GM19328 (cell line): ENCODE measurements at regions not wholly inside any gene's neighbourhood (a gene's known extent, or its start where the extent isn't known, plus 50 kb on each side); places are given as distances from the start of the nearest gene placed in this dataset.
"Not testable (repeated sequence)": the region's sequence is repeated elsewhere in the genome, so short reads cannot be mapped to it uniquely, and the experiment has no call there.

Experiments
- ATAC-seq: cut with Tn5 transposase; IDR thresholded peaks from one replicate; pipeline ENCODE4 v1.9.1; 2021; ENCODE audit warnings: mild to moderate bottlenecking, moderate library complexity; ENCODE audit not compliant: unreplicated experiment

DNA sequence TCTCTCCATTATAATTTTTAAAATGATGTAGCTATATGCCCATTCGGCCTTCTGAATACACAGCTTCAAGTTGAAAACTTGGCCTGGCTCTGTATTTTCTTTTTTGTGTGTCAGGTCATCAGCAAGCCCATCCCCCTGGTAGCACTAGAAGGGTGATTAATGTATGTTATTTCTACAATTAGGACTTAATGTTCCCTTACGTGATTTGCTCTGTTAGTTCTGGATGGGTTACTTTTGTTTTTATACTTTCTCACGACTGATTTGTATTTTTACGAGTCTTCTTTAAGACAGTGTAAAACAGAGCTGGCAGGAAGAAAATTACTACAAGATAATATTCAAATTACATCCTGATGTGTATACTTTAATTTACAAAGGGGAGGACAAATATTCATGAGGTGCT is 88.4 kb upstream of the RGPD4 start:
- ATAC-seq: no peak

DNA sequence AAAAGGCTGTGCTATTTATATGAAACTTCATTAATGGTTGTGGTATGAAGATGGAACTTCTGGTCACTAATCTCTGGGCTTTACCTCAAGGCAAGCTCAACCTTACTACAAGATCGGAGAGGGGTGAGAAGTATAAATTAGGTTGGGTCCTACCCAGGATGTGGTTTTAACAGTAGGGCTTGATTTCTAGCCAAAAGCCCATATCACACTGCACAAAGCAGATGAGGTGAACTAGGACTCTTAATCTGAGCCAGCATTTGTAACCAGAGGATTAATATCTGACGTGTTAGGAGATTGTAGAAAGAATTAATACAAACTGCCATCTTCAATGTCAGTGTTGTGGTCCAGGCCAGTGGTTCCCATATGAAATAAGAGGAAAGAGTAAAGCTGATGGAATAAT is 86.4 kb upstream of the RGPD4 start:
- ATAC-seq: no peak

GRCh38 chr2:107742460-107743027 is 84.1 kb upstream of the RGPD4 start:
- no peak for ATAC-seq

DNA sequence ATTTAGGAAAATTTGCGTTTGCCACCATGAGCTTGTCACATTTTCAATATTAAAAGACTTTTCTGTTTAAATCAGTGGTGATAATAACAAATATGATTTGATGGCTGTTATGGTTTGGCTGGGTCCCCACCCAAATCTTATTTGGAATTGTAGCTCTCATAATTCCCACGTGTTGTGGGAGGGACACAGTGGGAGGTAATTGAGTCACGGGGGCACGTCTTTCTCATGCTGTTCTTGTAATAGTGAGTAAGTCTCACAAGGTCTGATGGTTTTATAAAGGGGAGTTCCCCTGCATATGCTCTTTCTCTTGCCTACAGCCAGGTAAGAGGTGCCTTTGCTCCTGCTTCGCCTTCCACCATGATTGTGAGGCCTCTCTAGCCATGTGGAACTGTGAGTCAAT is 83.4 kb upstream of the RGPD4 start:
- ATAC-seq: no peak

GRCh38 chr2:107745100-107745499 is 81.6 kb upstream of the RGPD4 start:
- ATAC-seq: no peak

DNA sequence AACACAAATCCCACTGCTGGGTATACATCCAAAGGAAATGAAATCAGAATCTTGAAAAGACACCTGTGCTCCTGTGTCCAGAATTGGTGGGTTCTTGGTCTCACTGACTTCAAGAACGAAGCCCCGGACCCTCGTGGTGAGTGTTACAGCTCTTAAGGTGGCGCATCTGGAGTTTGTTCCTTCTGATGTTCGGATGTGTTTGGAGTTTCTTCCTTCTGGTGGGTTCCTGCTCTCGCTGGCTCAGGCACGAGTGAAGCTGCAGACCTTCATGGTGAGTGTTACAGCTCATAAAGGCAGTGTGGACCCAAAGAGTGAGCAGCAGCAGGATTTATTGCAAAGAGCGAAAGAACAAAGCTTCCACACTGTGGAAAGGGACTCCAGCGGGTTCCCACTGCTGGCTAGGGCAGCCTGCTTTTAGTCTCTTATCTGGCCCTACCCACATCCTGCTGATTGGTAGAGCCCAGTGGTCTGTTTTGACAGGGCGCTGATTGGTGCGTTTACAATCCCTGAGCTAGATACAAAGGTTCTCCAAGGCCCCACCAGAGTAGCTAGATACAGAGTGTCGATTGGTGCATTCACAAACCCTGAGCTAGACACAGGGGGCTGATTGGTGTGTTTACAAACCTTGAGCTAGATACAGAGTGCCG is 80.0 kb upstream of the RGPD4 start:
- not testable (repeated sequence) for ATAC-seq

DNA sequence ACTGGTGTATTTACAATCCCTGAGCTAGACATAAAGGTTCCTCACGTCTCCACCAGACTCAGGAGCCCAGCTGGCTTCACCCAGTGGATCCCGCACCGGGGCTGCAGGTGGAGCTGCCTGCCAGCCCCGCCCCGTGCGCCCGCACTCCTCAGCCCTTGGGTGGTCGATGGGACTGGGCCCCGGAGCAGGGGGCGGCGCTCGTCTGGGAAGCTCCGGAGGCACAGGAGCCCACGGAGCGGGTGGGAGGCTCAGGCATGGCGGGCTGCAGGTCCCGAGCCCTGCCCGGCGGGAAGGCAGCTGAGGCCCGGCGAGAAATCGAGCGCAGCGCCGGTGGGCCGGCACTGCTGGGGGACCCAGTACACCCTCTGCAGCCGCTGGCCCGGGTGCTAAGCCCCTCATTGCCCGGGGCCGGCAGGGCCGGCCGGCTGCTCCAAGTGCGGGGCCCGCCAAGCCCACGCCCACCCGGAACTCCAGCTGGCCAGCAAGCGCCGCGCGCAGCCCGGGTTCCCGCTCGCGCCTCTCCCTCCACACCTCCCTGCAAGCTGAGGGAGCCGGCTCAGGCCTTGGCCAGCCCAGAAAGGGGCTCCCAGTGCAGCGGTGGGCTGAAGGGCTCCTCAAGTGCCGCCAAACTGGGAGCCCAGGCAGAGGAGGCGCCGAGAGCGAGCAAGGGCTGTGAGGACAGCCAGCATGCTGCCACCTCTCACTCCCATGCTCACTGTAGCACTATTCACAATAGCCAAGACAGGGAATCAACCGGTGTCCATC is 79.3 kb upstream of the RGPD4 start:
- not testable (repeated sequence) for ATAC-seq

DNA sequence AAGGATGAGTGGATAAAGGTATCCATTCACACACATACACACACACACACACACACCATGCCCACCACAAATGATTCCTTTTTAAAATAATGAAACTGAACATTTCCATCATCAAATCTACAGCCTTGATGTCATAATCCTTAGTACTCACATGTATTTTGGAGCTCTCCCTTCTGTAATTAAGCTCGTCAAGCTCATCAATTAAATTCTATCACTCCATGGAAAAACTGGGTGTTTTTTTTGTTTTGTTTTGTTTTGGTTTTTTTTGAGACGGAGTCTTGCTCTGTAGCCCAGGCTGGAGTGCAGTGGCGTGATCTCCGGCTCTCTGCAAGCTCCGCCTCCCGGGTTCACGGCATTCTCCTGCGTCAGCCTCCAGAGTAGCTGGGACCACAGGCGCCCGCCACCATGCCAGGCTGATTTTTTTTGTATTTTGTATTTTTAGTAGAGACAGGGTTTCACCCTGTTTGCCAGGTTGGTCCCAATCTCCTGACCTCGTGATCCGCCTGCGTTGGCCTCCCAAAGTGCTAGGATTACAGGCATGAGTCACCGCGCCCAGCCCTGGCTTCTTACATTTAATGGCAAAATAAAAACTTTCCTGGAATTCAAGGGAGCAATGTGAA is 78.6 kb upstream of the RGPD4 start:
- ATAC-seq: no peak

GRCh38 chr2:107751936-107752335 is 74.8 kb upstream of the RGPD4 start:
- no peak for ATAC-seq

- ATAC-seq: not testable (repeated sequence)
Measured at GRCh38 chr2:107753806-107754205, 72.9 kb upstream of the RGPD4 start.

- ATAC-seq: no peak
Measured at GRCh38 chr2:107757223-107757622, 69.5 kb upstream of the RGPD4 start.

GRCh38 chr2:107760620-107761364 is 65.9 kb upstream of the RGPD4 start:
- ATAC-seq: no peak

DNA sequence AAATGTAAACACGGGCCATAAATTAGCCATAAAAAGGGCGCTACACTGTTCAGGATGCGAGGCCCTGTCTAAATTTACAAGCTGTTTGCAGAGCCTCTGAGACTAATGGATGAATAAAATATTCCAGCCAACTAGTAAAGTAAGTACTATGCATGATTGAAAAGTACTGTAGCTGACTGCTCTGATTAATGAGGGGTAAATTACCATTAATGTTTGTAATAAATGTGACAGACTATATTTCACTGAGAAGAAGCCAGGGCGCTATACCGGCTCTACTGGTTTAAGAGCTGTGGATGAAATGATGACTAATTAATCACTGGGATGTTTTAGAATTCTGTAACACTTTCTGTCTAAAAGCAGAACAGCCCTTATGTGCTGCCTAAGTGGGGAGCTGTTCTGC is 54.3 kb upstream of the RGPD4 start:
- no peak for ATAC-seq

DNA sequence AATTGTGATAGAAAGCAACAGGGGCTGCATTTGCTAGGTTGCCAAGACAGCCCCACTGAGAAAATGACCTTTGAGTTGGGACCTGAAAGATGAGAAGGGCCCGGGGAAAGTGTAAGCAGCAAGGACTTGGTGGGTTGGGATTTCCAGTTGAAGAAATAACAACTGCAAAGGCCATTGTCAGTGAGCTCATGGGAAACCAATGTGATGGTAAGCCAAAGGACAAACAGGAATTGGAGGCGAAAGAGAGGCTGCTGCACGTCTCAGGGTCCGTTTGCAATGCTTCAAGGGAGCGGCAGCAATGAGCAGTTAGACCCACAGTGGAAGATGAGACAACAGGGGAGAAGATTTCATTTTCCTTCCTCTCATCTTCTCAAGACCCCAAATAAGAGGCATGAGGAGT is 51.5 kb upstream of the RGPD4 start:
- no peak for ATAC-seq

DNA sequence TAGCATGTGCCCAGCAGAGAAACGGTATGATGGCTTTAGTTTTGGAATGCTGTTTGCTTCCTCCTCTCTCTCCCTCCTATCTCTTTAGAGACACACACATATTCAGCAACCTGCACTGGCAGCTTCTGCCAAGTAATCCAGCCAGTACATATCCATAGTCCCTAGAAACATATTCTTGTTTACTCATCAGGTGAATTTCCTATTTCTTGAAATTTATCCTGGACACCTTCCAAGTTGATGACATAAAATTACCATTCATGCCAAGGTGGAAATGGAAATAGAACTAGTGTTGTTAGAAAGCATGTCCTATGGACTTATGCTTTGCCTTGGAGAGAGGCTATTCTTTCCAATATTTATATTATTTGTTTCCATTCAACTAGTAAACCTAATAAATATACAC is 50.9 kb upstream of the RGPD4 start:
- ATAC-seq: no peak

- ATAC-seq: no peak
Measured at GRCh38 chr2:107776362-107776761, 50.3 kb upstream of the RGPD4 start.
